IMR-90 (cell line): ENCODE measurements at regions not wholly inside any gene's neighbourhood (a gene's known extent, or its start where the extent isn't known, plus 50 kb on each side); places are given as distances from the start of the nearest gene placed in this dataset.
"Not testable (repeated sequence)": the region's sequence is repeated elsewhere in the genome, so short reads cannot be mapped to it uniquely, and the experiment has no call there.

Source experiments
- ATAC-seq: fragments of 200-7000 bp; cut with Tn5 transposase; 2 replicates; pipeline ENCODE4 v1.9.1; 2020; ENCODE audit warnings: low read depth, mild to moderate bottlenecking, moderate library complexity
- BruUV-seq: library from RNA; stranded (reverse); fragments of 400-500 nt; replicated peaks from 2 replicates; lab custom pipeline; 2021; lab: Mats Ljungman, UMichigan
- CTCF ChIA-PET: fragments of 300-600 bp; formaldehyde crosslinking; extraction: SDS; loops from one replicate; lab custom pipeline; 2021; ENCODE audit warnings: antibody characterized with exemption; lab: Yijun Ruan, JAX
- POLR2A ChIA-PET: fragments of 300-600 bp; sonication (Branson Sonifier 250); formaldehyde crosslinking; loops from one replicate; lab custom pipeline; 2022; ENCODE audit warnings: antibody characterized with exemption; ENCODE audit not compliant: unreplicated experiment; lab: Charles Lee
- DNase-seq: peaks from one replicate; pipeline ENCODE4 v3.0.0; 2013
- H2AFZ ChIP-seq: replicated peaks from 2 replicates; pipeline ENCODE3; 2013; ENCODE audit warnings: low read length, mild to moderate bottlenecking; ENCODE audit not compliant: poor library complexity
- H2AK5ac ChIP-seq: 2 replicates; pipeline ENCODE4 v1.6.1; 2013; ENCODE audit warnings: low read depth, low read length, inconsistent platforms
- H2AK9ac ChIP-seq: replicated peaks from 2 replicates; pipeline ENCODE3; 2013; ENCODE audit warnings: mild to moderate bottlenecking, low read depth, low read length, moderate library complexity; ENCODE audit not compliant: poor library complexity
- H2BK120ac ChIP-seq: 2 replicates; pipeline ENCODE4 v1.6.1; 2013; ENCODE audit warnings: low read depth, low read length, inconsistent platforms
- H2BK15ac ChIP-seq: 3 replicates; pipeline ENCODE4 v1.6.1; 2013; ENCODE audit warnings: low read depth, low read length, inconsistent platforms
- H2BK20ac ChIP-seq: 2 replicates; pipeline ENCODE4 v1.6.1; 2013; ENCODE audit warnings: low read depth, mild to moderate bottlenecking, inconsistent platforms, low read length, moderate library complexity
- H2BK5ac ChIP-seq: 2 replicates; pipeline ENCODE4 v1.6.1; 2013; ENCODE audit warnings: mild to moderate bottlenecking, low read depth, low read length, inconsistent platforms; ENCODE audit not compliant: poor library complexity, severe bottlenecking
- H3K14ac ChIP-seq: replicated peaks from 2 replicates; pipeline ENCODE4 v1.6.1; 2013; ENCODE audit warnings: low read depth, low read length, inconsistent platforms
- H3K18ac ChIP-seq: 2 replicates; pipeline ENCODE4 v1.6.1; 2013; ENCODE audit warnings: low read depth, low read length, control low read depth
- H3K23ac ChIP-seq: 2 replicates; pipeline ENCODE4 v1.6.1; 2013; ENCODE audit warnings: low read depth, low read length, inconsistent platforms
- H3K27ac ChIP-seq: 2 replicates; pipeline ENCODE4 v1.5.1; 2013; ENCODE audit warnings: mild to moderate bottlenecking, control low read depth, low read length; ENCODE audit not compliant: insufficient read depth
- H3K27me3 ChIP-seq: 2 replicates; pipeline ENCODE4 v1.6.1; 2013; ENCODE audit warnings: low read length; ENCODE audit not compliant: control insufficient read depth, insufficient read depth
- H3K36me3 ChIP-seq: 2 replicates; pipeline ENCODE4 v1.6.1; 2013; ENCODE audit warnings: low read length, mixed read lengths; ENCODE audit not compliant: control insufficient read depth, insufficient read depth
- H3K4ac ChIP-seq: 2 replicates; pipeline ENCODE4 v1.6.1; 2013; ENCODE audit warnings: low read depth, low read length, inconsistent platforms
- H3K4me1 ChIP-seq: 2 replicates; pipeline ENCODE4 v1.6.1; 2013; ENCODE audit warnings: low read length, mixed read lengths; ENCODE audit not compliant: control insufficient read depth, insufficient read depth
- H3K4me2 ChIP-seq: 2 replicates; pipeline ENCODE4 v1.6.1; 2013; ENCODE audit warnings: low read depth, mild to moderate bottlenecking, control low read depth, low read length, moderate library complexity
- H3K4me3 ChIP-seq: 2 replicates; pipeline ENCODE4 v1.5.1; 2013; ENCODE audit warnings: low read depth, mild to moderate bottlenecking, control low read depth, low read length, moderate library complexity; ENCODE audit not compliant: insufficient read depth
- H3K56ac ChIP-seq: 2 replicates; pipeline ENCODE4 v1.6.1; 2013; ENCODE audit warnings: low read length, inconsistent platforms; ENCODE audit not compliant: insufficient read depth; ENCODE audit errors: extremely low read depth
- H3K79me1 ChIP-seq, 2 experiments: 2 replicates each; pipeline ENCODE4 v1.6.1; 2013; ENCODE audit warnings: low read length in 2 of 2, inconsistent platforms in 1 of 2, low read depth in 1 of 2
- H3K9ac ChIP-seq: 2 replicates; pipeline ENCODE4 v1.6.1; 2013; ENCODE audit warnings: low read depth, low read length, control low read depth
- H3K9me1 ChIP-seq: 2 replicates; pipeline ENCODE4 v1.6.1; 2013; ENCODE audit warnings: low read length, inconsistent platforms; ENCODE audit not compliant: insufficient read depth
- H3K9me3 ChIP-seq: 2 replicates; pipeline ENCODE4 v1.6.1; 2013; ENCODE audit warnings: low read length; ENCODE audit not compliant: control insufficient read depth, insufficient read depth
- H4K20me1 ChIP-seq: 2 replicates; pipeline ENCODE4 v1.6.1; 2013; ENCODE audit warnings: low read length, inconsistent platforms; ENCODE audit not compliant: insufficient read depth
- H4K5ac ChIP-seq: 2 replicates; pipeline ENCODE4 v1.6.1; 2013; ENCODE audit warnings: mild to moderate bottlenecking, low read depth, low read length, control low read depth
- H4K8ac ChIP-seq, 2 experiments: 2 replicates each; pipeline ENCODE4 v1.6.1; 2013; ENCODE audit warnings: low read depth in 2 of 2, low read length in 2 of 2, control low read depth in 1 of 2, inconsistent platforms in 1 of 2
- H4K91ac ChIP-seq: 2 replicates; pipeline ENCODE4 v1.6.1; 2013; ENCODE audit warnings: low read depth, low read length, inconsistent platforms; ENCODE audit not compliant: insufficient read depth
- MAFK ChIP-seq: IDR thresholded peaks from 2 replicates; pipeline ENCODE4 v1.6.1; 2012; ENCODE audit warnings: low read depth, low read length, improper control_type of control experiment
- POLR2A ChIP-seq: IDR thresholded peaks from 2 replicates; pipeline ENCODE4 v1.6.1; 2012; ENCODE audit warnings: mild to moderate bottlenecking, low read depth, low read length
- RFX5 ChIP-seq: IDR thresholded peaks from 2 replicates; pipeline ENCODE4 v1.8.0; 2012; ENCODE audit warnings: low read depth, mild to moderate bottlenecking, low read length, moderate library complexity
- WGBS, 2 experiments: methylation state at CpG; one replicate each; pipeline versions ENCODE4 v1.1.5 to v1.1.7; 2013; ENCODE audit warnings: missing lambda C conversion rate in 2 of 2; ENCODE audit not compliant: insufficient read length in 1 of 2; ENCODE audit errors: extremely low coverage in 2 of 2; 5-methylcytosine and 5-hydroxymethylcytosine counted together
- dilution Hi-C: fragments of 300-500 bp; cut with HindIII; formaldehyde crosslinking; loops from one replicate; pipeline ENCODE4 v1.14.3; 2018; ENCODE audit warnings: low sequenced_read_pairs; ENCODE audit not compliant: unreplicated experiment
- in situ Hi-C: fragments of 300-500 bp; cut with MboI; formaldehyde crosslinking; loops from 3 replicates; pipeline ENCODE4 v1.14.3; 2019; ENCODE audit warnings: low sequenced_read_pairs, inconsistent platforms, mixed read lengths
- intact Hi-C: fragments of 100-400 bp; cut with micrococcal nuclease; formaldehyde crosslinking; loops from 2 replicates; pipeline ENCODE4 v1.10.0; 2022
- TF ChIP-seq, protein P1 (sequence below): fragments of 150-350 bp; IDR thresholded peaks from 2 replicates; pipeline ENCODE4 v1.6.1; 2017; ENCODE audit warnings: mild to moderate bottlenecking, antibody characterized with exemption, low read length, low read depth

DNA sequence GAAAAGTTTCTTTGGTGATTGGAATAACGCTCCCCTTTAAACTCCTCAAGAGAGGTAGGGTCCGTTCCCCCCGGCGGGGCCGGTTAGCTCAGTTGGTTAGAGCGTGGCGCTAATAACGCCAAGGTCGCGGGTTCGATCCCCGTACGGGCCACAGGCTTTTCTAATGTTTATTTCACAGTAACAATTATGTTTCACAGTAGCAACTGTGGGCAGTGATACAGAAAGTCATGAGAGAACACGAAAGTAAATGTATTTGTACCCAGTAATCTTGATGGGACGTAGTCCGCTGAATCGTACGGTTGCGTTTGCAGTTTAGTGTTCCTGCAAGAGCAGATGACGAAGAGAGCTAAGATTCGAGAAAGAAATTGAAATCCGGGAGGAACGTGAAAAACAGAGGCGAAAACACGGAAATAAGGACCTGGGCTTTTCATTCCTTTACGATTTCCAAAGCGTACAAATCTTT is 505.5 kb downstream of the PRIM2 start:
- Histone ChIP-seq H2BK15ac (no peak overlapping the region), H3K14ac (no peak overlapping the region), H3K27me3 (peaks cover 8% of the 10 kb centered on the region), H3K18ac (no peak overlapping the region), H3K4ac (no peak overlapping the region), H3K56ac (no peak overlapping the region), H2AK9ac (no peak overlapping the region), H3K79me1 (no peaks in the 10 kb centered on the region), H4K91ac (no peak overlapping the region), H3K36me3 (no peaks in the 10 kb centered on the region), H3K9ac (no peak overlapping the region), H3K23ac (no peak overlapping the region), H2BK120ac (no peak overlapping the region), H3K4me1 (no peaks in the 10 kb centered on the region), H3K27ac (no peak overlapping the region), H3K4me3 (no peak overlapping the region), H2BK5ac (no peak overlapping the region), H2BK20ac (no peak overlapping the region), H2AK5ac (no peak overlapping the region), H2AFZ (no peak overlapping the region), H3K9me1 (no peaks in the 10 kb centered on the region), H4K5ac (no peak overlapping the region), H3K4me2 (peak overlapping the region; percentile 50), H4K8ac (no peak overlapping the region), H3K9me3 (no peaks in the 10 kb centered on the region; the same call in 1 of the 2 replicates), H4K20me1 (no peaks in the 10 kb centered on the region)
- CTCF ChIA-PET: no interaction called here
- TSS peak; percentile 95 for BruUV-seq
- dilution Hi-C loops (no loop called here), in situ Hi-C loops (no loop called here), intact Hi-C loops (no loop called here)
- ATAC-seq (no peak), DNase-seq (peak; percentile 48)
- POLR2A ChIA-PET: no interaction called here
- TF ChIP-seq, protein P1, sequence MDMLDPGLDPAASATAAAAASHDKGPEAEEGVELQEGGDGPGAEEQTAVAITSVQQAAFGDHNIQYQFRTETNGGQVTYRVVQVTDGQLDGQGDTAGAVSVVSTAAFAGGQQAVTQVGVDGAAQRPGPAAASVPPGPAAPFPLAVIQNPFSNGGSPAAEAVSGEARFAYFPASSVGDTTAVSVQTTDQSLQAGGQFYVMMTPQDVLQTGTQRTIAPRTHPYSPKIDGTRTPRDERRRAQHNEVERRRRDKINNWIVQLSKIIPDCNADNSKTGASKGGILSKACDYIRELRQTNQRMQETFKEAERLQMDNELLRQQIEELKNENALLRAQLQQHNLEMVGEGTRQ: no peak
- TF ChIP-seq MAFK (no peak), RFX5 (no peak), POLR2A (no peak)
- 28% methylated on average over 6 of the region's 27 CpGs; no CpG with 5 or more reads in 1 of the 2 experiments for WGBS, 2 experiments

DNA sequence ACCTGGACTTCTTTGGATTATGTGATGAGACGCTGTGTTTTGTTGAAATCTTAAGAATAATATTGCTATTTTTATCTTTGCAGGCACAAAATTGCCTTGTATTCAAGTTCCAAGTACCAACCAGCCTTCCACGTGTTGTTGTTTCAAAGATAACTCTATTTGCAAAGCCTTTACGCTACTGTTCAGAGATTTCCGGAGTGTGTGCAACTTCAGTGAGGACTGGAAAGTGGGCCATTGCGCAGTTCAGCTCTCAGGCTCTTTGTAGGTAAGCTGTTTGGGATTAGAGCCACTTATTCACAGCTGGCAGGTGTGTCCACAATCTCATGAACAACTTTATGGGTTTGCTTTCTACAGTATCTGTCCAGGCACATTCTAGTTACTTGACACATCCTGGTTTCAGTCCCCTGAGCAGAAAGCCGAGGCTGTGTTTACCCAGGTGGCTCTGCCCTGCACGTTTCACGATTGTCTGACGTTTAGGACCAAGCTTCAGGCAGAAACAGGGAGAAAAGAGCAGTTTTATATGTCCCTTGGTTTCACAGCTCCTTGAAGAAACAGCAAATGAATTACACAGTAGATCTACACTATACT is 520.3 kb downstream of the PRIM2 start:
- H2BK120ac ChIP-seq, H2BK5ac ChIP-seq, H4K5ac ChIP-seq, H3K4me3 ChIP-seq, H4K91ac ChIP-seq, H3K4ac ChIP-seq, H3K9me3 ChIP-seq, H3K4me1 ChIP-seq, H3K36me3 ChIP-seq, POLR2A ChIA-PET, H3K27ac ChIP-seq, H4K20me1 ChIP-seq, H2AFZ ChIP-seq, H3K79me1 ChIP-seq, CTCF ChIA-PET, H3K14ac ChIP-seq, H3K9ac ChIP-seq, BruUV-seq, ATAC-seq, H3K56ac ChIP-seq, H3K18ac ChIP-seq, H3K23ac ChIP-seq, H4K8ac ChIP-seq, dilution Hi-C loops, H2BK20ac ChIP-seq, H2BK15ac ChIP-seq, intact Hi-C loops, H2AK9ac ChIP-seq, H3K9me1 ChIP-seq, H3K27me3 ChIP-seq, in situ Hi-C loops, DNase-seq, H3K4me2 ChIP-seq, H2AK5ac ChIP-seq: not testable (repeated sequence)
- WGBS, 2 experiments: no CpG with 5 or more reads among the region's 9 CpGs
